ENCODE measurements at regions not wholly inside any gene's neighbourhood (a gene's known extent, or its start where the extent isn't known, plus 50 kb on each side); places are given as distances from the start of the nearest gene placed in this dataset.

DNA sequence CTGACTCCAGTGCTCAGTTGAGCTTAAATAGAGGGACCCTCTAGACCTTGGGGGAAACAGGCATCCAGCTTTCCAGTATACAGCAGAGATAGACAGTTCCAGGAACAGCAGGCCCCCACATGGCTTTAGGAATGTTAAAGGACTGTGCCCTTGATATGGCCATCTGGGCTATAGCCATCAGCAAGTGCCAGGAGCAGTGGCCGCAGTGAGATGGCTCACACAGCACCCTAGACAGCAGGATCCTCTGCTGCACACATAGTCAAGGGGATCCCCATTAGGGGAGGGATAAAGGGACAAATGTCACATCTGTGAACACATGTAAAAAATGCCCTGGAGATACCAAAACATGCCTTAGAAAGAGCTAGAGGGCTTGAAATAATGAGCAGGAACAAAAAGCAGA is 213.4 kb downstream of the PTH2R start:
- Histone ChIP-seq H3K4me3 (ENCODE audit: low read length in 3 of 3) (no peak overlapping the region), H3K27ac (ENCODE audit: low read depth in 2 of 2, low read length in 2 of 2) (no peak overlapping the region), H3K9ac (ENCODE audit: low read length in 3 of 3) (no peak overlapping the region), H3K36me3 (ENCODE audit: control insufficient read depth in 2 of 3, insufficient read depth in 3 of 3, low read length in 3 of 3) (no peaks in the 10 kb centered on the region), H3K9me3 (ENCODE audit: control insufficient read depth in 2 of 3, insufficient read depth in 1 of 3, low read length in 3 of 3) (peaks cover 0 to 3% (median 0%) of the 10 kb centered on the region in 3 donors), H3K27me3 (ENCODE audit: control insufficient read depth, insufficient read depth, low read length) (no peaks in the 10 kb centered on the region), H3K4me1 (ENCODE audit: control insufficient read depth in 2 of 3, insufficient read depth in 2 of 3, low read depth in 1 of 3, low read length in 3 of 3) (peaks cover 0 to 17% (median 8%) of the 10 kb centered on the region in 3 donors)
- TF ChIP-seq, protein P1, sequence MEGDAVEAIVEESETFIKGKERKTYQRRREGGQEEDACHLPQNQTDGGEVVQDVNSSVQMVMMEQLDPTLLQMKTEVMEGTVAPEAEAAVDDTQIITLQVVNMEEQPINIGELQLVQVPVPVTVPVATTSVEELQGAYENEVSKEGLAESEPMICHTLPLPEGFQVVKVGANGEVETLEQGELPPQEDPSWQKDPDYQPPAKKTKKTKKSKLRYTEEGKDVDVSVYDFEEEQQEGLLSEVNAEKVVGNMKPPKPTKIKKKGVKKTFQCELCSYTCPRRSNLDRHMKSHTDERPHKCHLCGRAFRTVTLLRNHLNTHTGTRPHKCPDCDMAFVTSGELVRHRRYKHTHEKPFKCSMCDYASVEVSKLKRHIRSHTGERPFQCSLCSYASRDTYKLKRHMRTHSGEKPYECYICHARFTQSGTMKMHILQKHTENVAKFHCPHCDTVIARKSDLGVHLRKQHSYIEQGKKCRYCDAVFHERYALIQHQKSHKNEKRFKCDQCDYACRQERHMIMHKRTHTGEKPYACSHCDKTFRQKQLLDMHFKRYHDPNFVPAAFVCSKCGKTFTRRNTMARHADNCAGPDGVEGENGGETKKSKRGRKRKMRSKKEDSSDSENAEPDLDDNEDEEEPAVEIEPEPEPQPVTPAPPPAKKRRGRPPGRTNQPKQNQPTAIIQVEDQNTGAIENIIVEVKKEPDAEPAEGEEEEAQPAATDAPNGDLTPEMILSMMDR (IDR thresholded peaks at IDR 0.05; ENCODE audit: borderline replicate concordance, extremely low read depth, insufficient read depth) = no peak
- intact Hi-C loops (cut with DNase I) = no loop called here
- FAIRE-seq = no peak
- DNase-seq = no peak

DNA sequence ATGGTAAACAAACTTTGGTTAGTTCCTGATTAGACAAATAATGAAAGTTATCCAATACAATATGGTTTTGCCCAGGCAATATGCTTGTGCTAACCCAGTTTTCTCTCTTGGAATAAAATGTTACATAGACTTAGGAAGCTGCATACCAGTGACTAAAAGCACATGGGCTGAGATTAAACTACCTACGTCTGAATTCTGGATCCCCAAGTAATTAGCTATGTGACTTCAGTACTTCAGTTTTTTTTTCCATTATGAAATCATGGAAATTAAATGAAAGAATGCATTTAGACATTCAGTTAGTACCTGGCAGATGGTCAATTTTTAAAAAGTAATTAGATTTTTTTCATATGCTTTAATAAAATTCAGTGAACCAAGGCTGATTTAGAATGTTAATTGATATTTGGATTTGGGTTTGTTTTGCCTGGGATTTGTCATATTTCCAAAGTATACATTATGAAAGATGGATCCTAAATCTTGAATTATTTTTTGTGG is 213.9 kb downstream of the PTH2R start:
- Histone ChIP-seq H3K27me3 (ENCODE audit: control insufficient read depth, insufficient read depth, low read length) (no peaks in the 10 kb centered on the region), H3K4me1 (ENCODE audit: control insufficient read depth in 2 of 3, insufficient read depth in 2 of 3, low read depth in 1 of 3, low read length in 3 of 3) (peaks cover 0 to 13% (median 8%) of the 10 kb centered on the region in 3 donors), H3K36me3 (ENCODE audit: control insufficient read depth in 2 of 3, insufficient read depth in 3 of 3, low read length in 3 of 3) (no peaks in the 10 kb centered on the region), H3K9ac (ENCODE audit: low read length in 3 of 3) (no peak overlapping the region), H3K9me3 (ENCODE audit: control insufficient read depth in 2 of 3, insufficient read depth in 1 of 3, low read length in 3 of 3) (peaks cover 0 to 3% (median 0%) of the 10 kb centered on the region in 3 donors), H3K4me3 (ENCODE audit: low read length in 3 of 3) (no peak overlapping the region), H3K27ac (ENCODE audit: low read depth in 2 of 2, low read length in 2 of 2) (no peak overlapping the region)
- FAIRE-seq (no peak), DNase-seq (peak in 1 of 5 donors; percentile 2)
- intact Hi-C loops (cut with DNase I) = no loop called here
- TF ChIP-seq, protein P1 (IDR thresholded peaks at IDR 0.05; ENCODE audit: borderline replicate concordance, extremely low read depth, insufficient read depth) = no peak

DNA sequence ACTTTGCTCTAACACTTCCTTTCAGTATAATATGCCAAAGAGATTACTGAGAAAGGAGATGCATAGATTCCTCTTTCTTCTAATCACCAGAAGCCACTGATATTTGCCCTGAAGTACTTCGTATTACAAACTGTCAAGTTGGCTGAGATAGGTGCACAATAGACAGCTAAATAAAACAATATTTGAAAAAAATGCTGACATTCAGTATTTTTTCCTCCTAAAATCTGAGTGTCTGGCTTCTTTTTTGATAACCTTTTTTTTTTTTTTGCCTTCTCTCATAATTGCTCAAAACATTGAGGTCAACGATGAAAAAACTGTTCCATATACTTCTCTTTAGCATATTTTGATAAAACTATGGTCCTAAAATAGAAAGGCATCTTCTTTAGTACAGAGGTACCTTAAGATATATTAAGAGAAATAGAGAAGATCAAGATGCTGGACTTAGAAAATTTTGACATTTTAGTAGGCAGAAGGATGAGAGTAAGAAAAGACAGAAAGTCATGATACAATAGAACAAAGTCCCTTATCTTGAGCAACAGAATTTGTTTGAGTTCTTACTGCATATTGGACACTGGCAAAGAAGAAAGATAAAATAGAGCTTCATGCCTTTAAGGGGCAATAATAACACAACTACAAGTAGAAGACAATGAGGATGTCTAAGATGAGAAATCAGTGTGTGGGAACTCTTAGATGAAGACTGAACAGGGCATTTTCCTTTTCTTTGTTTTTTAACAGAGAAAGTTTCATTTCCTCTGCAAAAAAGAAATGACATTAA is 220.7 kb downstream of the PTH2R start:
- TF ChIP-seq, protein P1 (IDR thresholded peaks at IDR 0.05; ENCODE audit: borderline replicate concordance, extremely low read depth, insufficient read depth) = no peak
- H3K27me3 ChIP-seq (ENCODE audit: control insufficient read depth, insufficient read depth, low read length) = no peaks in the 10 kb centered on the region
- H3K4me3 ChIP-seq (ENCODE audit: low read length in 3 of 3) = no peak overlapping the region
- DNase-seq = no peak
- H3K4me1 ChIP-seq (ENCODE audit: control insufficient read depth in 2 of 3, insufficient read depth in 2 of 3, low read depth in 1 of 3, low read length in 3 of 3) = peaks cover 0 to 18% (median 0%) of the 10 kb centered on the region in 3 donors
- no peak overlapping the region for H3K27ac ChIP-seq (ENCODE audit: low read depth in 2 of 2, low read length in 2 of 2)
- H3K9me3 ChIP-seq (ENCODE audit: control insufficient read depth in 2 of 3, insufficient read depth in 1 of 3, low read length in 3 of 3) = peaks cover 0 to 2% (median 0%) of the 10 kb centered on the region in 3 donors
- no peak for FAIRE-seq
- H3K9ac ChIP-seq (ENCODE audit: low read length in 3 of 3) = no peak overlapping the region
- no peaks in the 10 kb centered on the region for H3K36me3 ChIP-seq (ENCODE audit: control insufficient read depth in 2 of 3, insufficient read depth in 3 of 3, low read length in 3 of 3)
- intact Hi-C loops (cut with DNase I) = no loop called here

Measured in kidney (tissue), 13 donors.